SK-N-SH (cell line): ENCODE measurements at regions not wholly inside any gene's neighbourhood (a gene's known extent, or its start where the extent isn't known, plus 50 kb on each side); places are given as distances from the start of the nearest gene placed in this dataset.
"Not testable (repeated sequence)": the region's sequence is repeated elsewhere in the genome, so short reads cannot be mapped to it uniquely, and the experiment has no call there.

Experiments used
- CTCF ChIA-PET: fragments of 300-600, 350-600 bp; formaldehyde crosslinking; extraction: SDS; loops from one replicate; lab custom pipeline; 2021; lab: Yijun Ruan, JAX
- POLR2A ChIA-PET: fragments of 350-600 bp; sonication (Branson Sonifier 250); formaldehyde crosslinking; extraction: SDS; loops from one replicate; lab custom pipeline; 2020; ENCODE audit warnings: antibody characterized with exemption, inconsistent platforms; lab: Yijun Ruan, JAX
- DNase-seq: peaks from one replicate; pipeline ENCODE4 v3.0.0; 2012
- H2AFZ ChIP-seq: fragments of 200-600 bp; sonication (generic); 2 replicates; pipeline ENCODE4 v1.8.1; 2016; ENCODE audit warnings: antibody characterized with exemption, mild to moderate bottlenecking, low read depth
- H3F3A ChIP-seq: fragments of 200-600 bp; sonication (generic); replicated peaks from 2 replicates; pipeline ENCODE3; 2016; ENCODE audit warnings: antibody characterized with exemption, mild to moderate bottlenecking; ENCODE audit not compliant: insufficient read depth
- H3K27ac ChIP-seq, 2 experiments: fragments of 200-500 bp in 1 of 2; fragments of 200-600 bp in 1 of 2; sonication (Bioruptor generic) in 1 of 2; sonication (generic), shearing (Covaris generic) in 1 of 2; 2 replicates each; pipeline versions ENCODE4 v1.5.1 to v1.6.1; 2014 to 2016; ENCODE audit warnings: low read depth in 2 of 2, inconsistent platforms in 1 of 2, low read length in 1 of 2, mild to moderate bottlenecking in 1 of 2, mixed read lengths in 1 of 2
- H3K27me3 ChIP-seq: fragments of 200-600 bp; sonication (generic), shearing (Covaris generic); 2 replicates; pipeline ENCODE4 v1.6.1; 2016; ENCODE audit warnings: mixed run types; ENCODE audit not compliant: insufficient read depth
- H3K36me3 ChIP-seq, 2 experiments: fragments of 200-500 bp in 1 of 2; fragments of 200-600 bp in 1 of 2; sonication (Bioruptor generic) in 1 of 2; sonication (generic) in 1 of 2; replicated peaks in 1 of 2; 2 replicates each; pipeline versions ENCODE3 to v1.5.1; 2014 to 2016; ENCODE audit warnings: low read length in 1 of 2, mild to moderate bottlenecking in 1 of 2; ENCODE audit not compliant: insufficient read depth in 2 of 2, control insufficient read depth in 1 of 2
- H3K4me1 ChIP-seq, 2 experiments: fragments of 200-500 bp in 1 of 2; fragments of 200-600 bp in 1 of 2; sonication (Bioruptor generic) in 1 of 2; sonication (generic), shearing (Covaris generic) in 1 of 2; 2 replicates each; pipeline versions ENCODE4 v1.5.1 to v1.6.1; 2014 to 2016; ENCODE audit warnings: low read depth in 1 of 2, low read length in 1 of 2, mixed run types in 1 of 2; ENCODE audit not compliant: insufficient read depth in 2 of 2, control insufficient read depth in 1 of 2
- H3K4me2 ChIP-seq: fragments of 200-600 bp; sonication (generic), shearing (Covaris generic); 2 replicates; pipeline ENCODE4 v1.6.1; 2017; ENCODE audit warnings: mixed run types
- H3K4me3 ChIP-seq, 2 experiments: fragments of 200-500 bp in 1 of 2; fragments of 200-600 bp in 1 of 2; sonication (Bioruptor generic) in 1 of 2; sonication (generic), shearing (Covaris generic) in 1 of 2; 2 replicates each; pipeline versions ENCODE4 v1.5.1 to v1.8.1; 2014 to 2016; ENCODE audit warnings: low read depth in 2 of 2, inconsistent platforms in 1 of 2, low read length in 1 of 2, mild to moderate bottlenecking in 1 of 2, mixed read lengths in 1 of 2, moderate library complexity in 1 of 2
- H3K79me2 ChIP-seq: fragments of 200-600 bp; sonication (generic); 2 replicates; pipeline ENCODE4 v1.8.1; 2017; ENCODE audit warnings: mild to moderate bottlenecking; ENCODE audit not compliant: insufficient read depth
- H3K9ac ChIP-seq: fragments of 200-600 bp; sonication (generic); 2 replicates; pipeline ENCODE4 v1.6.1; 2017; ENCODE audit warnings: mixed run types
- H3K9me2 ChIP-seq: fragments of 200-600 bp; sonication (generic); 2 replicates; pipeline ENCODE4 v1.6.1; 2017; ENCODE audit warnings: mixed run types
- H3K9me3 ChIP-seq: fragments of 200-600 bp; sonication (generic); 2 replicates; pipeline ENCODE4 v1.6.1; 2017; ENCODE audit warnings: mixed run types, mild to moderate bottlenecking, moderate library complexity
- H4K20me1 ChIP-seq: fragments of 200-600 bp; sonication (generic); 2 replicates; pipeline ENCODE4 v1.6.1; 2017; ENCODE audit warnings: mild to moderate bottlenecking, mixed run types; ENCODE audit not compliant: insufficient read depth
- CHD2 ChIP-seq: fragments of 150-350 bp; IDR thresholded peaks from 2 replicates; pipeline ENCODE4 v1.6.1; 2018; ENCODE audit warnings: low read length; ENCODE audit not compliant: partially characterized antibody
- EP300 ChIP-seq, 2 experiments: IDR thresholded peaks; 2 replicates each; pipeline versions ENCODE4 v1.4.0 to v1.6.1; 2012; ENCODE audit warnings: borderline replicate concordance in 1 of 2, low read depth in 1 of 2, low read length in 1 of 2
- FOSL2 ChIP-seq: IDR thresholded peaks from 2 replicates; pipeline ENCODE4 v1.4.0; 2012; ENCODE audit warnings: low read depth, mild to moderate bottlenecking, moderate library complexity, borderline replicate concordance
- GABPA ChIP-seq: IDR thresholded peaks from 2 replicates; pipeline ENCODE4 v1.4.0; 2012; ENCODE audit warnings: low read depth, mild to moderate bottlenecking
- GATA2 ChIP-seq: sonication (generic); formaldehyde crosslinking; IDR thresholded peaks from 2 replicates; pipeline ENCODE4 v1.5.0; 2020; ENCODE audit warnings: mild to moderate bottlenecking, missing genetic modification reagents
- MEF2A ChIP-seq: IDR thresholded peaks from 2 replicates; pipeline ENCODE4 v1.4.0; 2012; ENCODE audit warnings: low read depth, borderline replicate concordance
- NRF1 ChIP-seq: IDR thresholded peaks from 2 replicates; pipeline ENCODE4 v1.6.1; 2012; ENCODE audit warnings: low read depth, mild to moderate bottlenecking, low read length
- TCF12 ChIP-seq: IDR thresholded peaks from 2 replicates; pipeline ENCODE4 v1.4.0; 2012
- WGBS: methylation state at CpG from one replicate; pipeline ENCODE4 v1.1.6; 2017; ENCODE audit warnings: low lambda C conversion rate; 5-methylcytosine and 5-hydroxymethylcytosine counted together
- TF ChIP-seq, protein P1 (sequence below): IDR thresholded peaks from 2 replicates; pipeline ENCODE4 v1.6.1; 2012; ENCODE audit warnings: mild to moderate bottlenecking, low read depth, low read length, moderate library complexity
- TF ChIP-seq, protein P2 (sequence below): fragments of 150-350 bp; IDR thresholded peaks from 2 replicates; pipeline ENCODE4 v1.6.1; 2016; ENCODE audit warnings: mild to moderate bottlenecking, low read depth, low read length

DNA sequence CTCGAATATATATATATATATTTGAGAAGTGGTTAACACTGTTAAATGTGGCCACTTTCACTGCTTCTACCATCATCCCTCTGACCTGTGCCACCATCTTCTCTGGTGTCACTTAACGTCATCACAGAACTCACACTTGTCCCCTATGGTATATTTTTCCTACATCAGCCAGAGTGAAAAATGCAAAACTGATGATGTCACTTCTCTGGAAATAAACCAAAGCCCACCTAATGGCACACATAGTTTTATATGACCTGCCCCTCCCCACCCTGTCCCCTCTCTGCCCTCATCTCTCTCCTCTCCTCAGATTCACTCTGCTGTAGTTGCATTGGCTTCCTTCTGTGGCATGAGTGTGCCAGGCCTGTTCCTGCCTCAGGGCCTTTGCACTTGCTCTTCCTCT is 63.9 kb upstream of the IFNGR1 start (continued):
- TF ChIP-seq, protein P1, sequence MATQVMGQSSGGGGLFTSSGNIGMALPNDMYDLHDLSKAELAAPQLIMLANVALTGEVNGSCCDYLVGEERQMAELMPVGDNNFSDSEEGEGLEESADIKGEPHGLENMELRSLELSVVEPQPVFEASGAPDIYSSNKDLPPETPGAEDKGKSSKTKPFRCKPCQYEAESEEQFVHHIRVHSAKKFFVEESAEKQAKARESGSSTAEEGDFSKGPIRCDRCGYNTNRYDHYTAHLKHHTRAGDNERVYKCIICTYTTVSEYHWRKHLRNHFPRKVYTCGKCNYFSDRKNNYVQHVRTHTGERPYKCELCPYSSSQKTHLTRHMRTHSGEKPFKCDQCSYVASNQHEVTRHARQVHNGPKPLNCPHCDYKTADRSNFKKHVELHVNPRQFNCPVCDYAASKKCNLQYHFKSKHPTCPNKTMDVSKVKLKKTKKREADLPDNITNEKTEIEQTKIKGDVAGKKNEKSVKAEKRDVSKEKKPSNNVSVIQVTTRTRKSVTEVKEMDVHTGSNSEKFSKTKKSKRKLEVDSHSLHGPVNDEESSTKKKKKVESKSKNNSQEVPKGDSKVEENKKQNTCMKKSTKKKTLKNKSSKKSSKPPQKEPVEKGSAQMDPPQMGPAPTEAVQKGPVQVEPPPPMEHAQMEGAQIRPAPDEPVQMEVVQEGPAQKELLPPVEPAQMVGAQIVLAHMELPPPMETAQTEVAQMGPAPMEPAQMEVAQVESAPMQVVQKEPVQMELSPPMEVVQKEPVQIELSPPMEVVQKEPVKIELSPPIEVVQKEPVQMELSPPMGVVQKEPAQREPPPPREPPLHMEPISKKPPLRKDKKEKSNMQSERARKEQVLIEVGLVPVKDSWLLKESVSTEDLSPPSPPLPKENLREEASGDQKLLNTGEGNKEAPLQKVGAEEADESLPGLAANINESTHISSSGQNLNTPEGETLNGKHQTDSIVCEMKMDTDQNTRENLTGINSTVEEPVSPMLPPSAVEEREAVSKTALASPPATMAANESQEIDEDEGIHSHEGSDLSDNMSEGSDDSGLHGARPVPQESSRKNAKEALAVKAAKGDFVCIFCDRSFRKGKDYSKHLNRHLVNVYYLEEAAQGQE, result no peak
- TF ChIP-seq EP300 (IDR thresholded peaks at IDR 0.05; ENCODE audit: borderline replicate concordance in 1 of 2, low read depth in 1 of 2, low read length in 1 of 2), result no peak
- no peak for TF ChIP-seq GABPA
- no peak for TF ChIP-seq GATA2 (CRISPR knock-in tag)
- no peak for TF ChIP-seq FOSL2
- TF ChIP-seq, all 33 proteins: peak for 0

DNA sequence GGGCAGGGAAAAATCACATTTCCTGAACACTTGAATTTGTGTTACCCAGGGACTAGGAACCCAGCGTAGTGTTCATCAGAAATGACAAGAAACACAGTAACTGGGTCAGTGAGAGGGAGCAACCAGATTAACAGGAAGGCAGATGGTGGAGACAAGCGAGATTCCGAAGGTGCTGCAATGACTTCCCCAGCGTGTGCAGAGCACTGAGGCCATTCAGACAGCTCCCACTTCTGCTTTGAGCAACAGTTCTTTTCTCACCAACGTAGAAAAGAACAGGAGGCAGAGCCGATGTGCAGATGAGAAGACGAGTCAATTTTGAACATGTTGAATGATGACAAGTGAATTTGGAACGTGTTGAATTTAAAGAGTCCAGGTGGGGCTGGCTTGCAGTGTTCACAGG is 63.1 kb upstream of the IFNGR1 start:
- no peak overlapping the region for H3K4me2 ChIP-seq
- H3K27me3 ChIP-seq, result no peaks in the 10 kb centered on the region
- H3K4me1 ChIP-seq, result no peaks in the 10 kb centered on the region; a peak in 2 of 4 replicates
- WGBS, result 19% methylated on average over 8 of the region's 8 CpGs
- no peak overlapping the region for H3K27ac ChIP-seq
- no peaks in the 10 kb centered on the region for H4K20me1 ChIP-seq
- no peaks in the 10 kb centered on the region for H3K36me3 ChIP-seq
- H2AFZ ChIP-seq, result no peak overlapping the region
- no peak for TF ChIP-seq TCF12
- TF ChIP-seq MEF2A, result no peak
- TF ChIP-seq, protein P2, sequence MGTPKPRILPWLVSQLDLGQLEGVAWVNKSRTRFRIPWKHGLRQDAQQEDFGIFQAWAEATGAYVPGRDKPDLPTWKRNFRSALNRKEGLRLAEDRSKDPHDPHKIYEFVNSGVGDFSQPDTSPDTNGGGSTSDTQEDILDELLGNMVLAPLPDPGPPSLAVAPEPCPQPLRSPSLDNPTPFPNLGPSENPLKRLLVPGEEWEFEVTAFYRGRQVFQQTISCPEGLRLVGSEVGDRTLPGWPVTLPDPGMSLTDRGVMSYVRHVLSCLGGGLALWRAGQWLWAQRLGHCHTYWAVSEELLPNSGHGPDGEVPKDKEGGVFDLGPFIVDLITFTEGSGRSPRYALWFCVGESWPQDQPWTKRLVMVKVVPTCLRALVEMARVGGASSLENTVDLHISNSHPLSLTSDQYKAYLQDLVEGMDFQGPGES, result no peak
- no peak for TF ChIP-seq EP300 (IDR thresholded peaks at IDR 0.05; ENCODE audit: borderline replicate concordance in 1 of 2, low read depth in 1 of 2, low read length in 1 of 2)
- no peak for TF ChIP-seq CHD2
- TF ChIP-seq NRF1, result no peak
- DNase-seq, result no peak
- no peak overlapping the region for H3K9ac ChIP-seq
- no peaks in the 10 kb centered on the region for H3K9me3 ChIP-seq
- ChIA-PET CTCF (no interaction called here), POLR2A (no interaction called here)
- no peaks in the 10 kb centered on the region for H3F3A ChIP-seq
- H3K79me2 ChIP-seq, result no peaks in the 10 kb centered on the region
- no peak overlapping the region for H3K4me3 ChIP-seq
- H3K9me2 ChIP-seq, result no peaks in the 10 kb centered on the region

DNA sequence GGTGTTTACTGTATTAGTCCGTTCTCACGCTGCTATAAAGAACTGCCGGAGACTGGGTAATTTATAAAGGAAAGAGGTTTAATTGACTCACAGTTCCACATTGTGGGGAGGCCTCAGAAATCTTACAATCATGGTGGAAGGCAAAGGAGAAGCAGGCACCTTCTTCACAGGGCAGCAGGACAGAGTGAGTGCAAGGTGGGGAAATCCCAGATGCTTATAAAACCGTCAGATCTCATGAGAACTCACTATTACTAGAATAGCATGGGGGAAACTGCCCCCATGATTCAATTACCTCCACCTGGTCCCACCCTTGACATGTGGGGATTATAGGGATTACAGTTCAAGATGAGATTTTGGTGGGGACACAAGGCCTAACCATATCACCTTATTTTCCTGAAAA is 60.1 kb upstream of the IFNGR1 start:
- CTCF ChIA-PET, result interaction anchor here (4.6 kb wide), 1 partner anchor 36 kb away, joined by 25 read pairs; no protein-coding TSS in a partner anchor
- H3K4me1 ChIP-seq, H3K9me3 ChIP-seq, H3K36me3 ChIP-seq, H3K9me2 ChIP-seq, H3K9ac ChIP-seq, H2AFZ ChIP-seq, POLR2A ChIA-PET, H3K27me3 ChIP-seq, DNase-seq, H3F3A ChIP-seq, H3K4me2 ChIP-seq, H3K27ac ChIP-seq, H4K20me1 ChIP-seq, H3K79me2 ChIP-seq, H3K4me3 ChIP-seq: not testable (repeated sequence)
- 69% methylated on average over 4 of the region's 4 CpGs for WGBS
